HG03342 (cell line): ENCODE measurements at regions not wholly inside any gene's neighbourhood (a gene's known extent, or its start where the extent isn't known, plus 50 kb on each side); places are given as distances from the start of the nearest gene placed in this dataset.
"Not testable (repeated sequence)": the region's sequence is repeated elsewhere in the genome, so short reads cannot be mapped to it uniquely, and the experiment has no call there.

Experiments used
- ATAC-seq: cut with Tn5 transposase; IDR thresholded peaks from one replicate; pipeline ENCODE4 v1.9.1; 2021; ENCODE audit warnings: mild to moderate bottlenecking, moderate library complexity; ENCODE audit not compliant: unreplicated experiment

GRCh38 chr5:120083851-120084542 is 380.1 kb upstream of the PRR16 start:
- no peak for ATAC-seq

GRCh38 chr5:120084543-120084870 is 379.6 kb upstream of the PRR16 start:
- ATAC-seq: no peak

GRCh38 chr5:120086081-120086480 is 378.0 kb upstream of the PRR16 start:
- ATAC-seq: no peak

DNA sequence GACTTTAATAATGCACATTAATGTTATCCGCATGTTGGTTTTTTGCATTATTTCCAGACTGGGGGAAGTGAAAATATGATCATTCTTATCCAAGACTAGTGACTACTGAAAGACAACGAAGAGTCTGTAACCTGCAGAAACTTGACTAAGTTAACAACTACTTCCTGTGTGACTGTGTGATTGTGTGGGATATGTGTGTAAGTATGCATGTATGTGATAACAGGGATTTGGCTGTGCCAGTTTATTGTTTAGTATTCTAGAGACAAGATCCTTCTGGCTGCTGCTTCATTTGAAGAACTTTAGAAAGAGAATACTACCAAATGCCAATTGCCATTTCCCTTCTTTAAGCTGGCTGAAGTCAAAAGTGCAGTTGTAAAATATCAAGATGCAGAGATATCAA is 375.7 kb upstream of the PRR16 start:
- no peak for ATAC-seq

GRCh38 chr5:120088836-120089235 is 375.3 kb upstream of the PRR16 start:
- no peak for ATAC-seq

DNA sequence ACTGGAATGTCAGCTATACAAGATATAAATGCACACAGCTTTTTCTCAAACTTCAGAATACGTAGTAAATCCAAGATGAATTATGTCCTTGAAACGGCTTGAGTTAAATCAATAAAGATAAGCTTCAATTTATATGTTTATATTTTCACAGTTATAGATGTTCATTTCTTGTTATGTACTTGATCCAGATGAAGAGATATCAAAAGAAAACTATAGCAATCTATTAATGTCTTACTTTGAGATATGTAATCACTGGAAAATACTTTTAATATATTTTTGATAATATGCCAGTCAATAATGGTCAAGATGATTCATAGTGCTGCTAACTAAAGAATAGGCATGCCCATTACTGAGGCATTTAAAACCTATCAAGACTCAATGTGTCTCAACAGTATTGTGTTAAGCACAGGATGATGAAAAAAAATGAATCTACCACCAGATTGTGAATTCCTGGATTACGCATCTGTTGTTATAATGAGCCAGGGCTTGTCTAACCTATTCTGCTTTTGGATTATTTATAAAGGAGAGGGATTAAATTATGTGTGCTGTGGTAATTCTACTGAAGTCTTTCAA is 372.6 kb upstream of the PRR16 start:
- ATAC-seq: no peak

DNA sequence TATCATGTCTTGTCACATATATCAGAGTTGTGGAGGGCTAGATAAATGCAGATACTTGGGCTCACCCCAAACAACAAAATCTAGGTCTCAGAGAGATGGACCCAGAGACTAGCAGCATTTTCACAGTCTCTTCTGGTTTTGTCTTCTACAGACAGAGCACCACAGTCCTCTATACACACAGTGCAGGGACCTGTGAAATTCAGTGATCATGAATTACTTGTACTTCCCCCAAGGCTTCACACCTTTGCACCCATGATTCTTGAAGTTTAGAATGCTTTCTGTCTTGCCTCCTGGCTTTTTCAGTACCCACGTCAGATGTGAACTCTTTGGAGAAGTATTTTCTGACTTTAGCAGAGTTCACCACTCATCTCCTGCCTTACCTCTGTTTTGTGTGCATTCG is 371.5 kb upstream of the PRR16 start:
- ATAC-seq: no peak

DNA sequence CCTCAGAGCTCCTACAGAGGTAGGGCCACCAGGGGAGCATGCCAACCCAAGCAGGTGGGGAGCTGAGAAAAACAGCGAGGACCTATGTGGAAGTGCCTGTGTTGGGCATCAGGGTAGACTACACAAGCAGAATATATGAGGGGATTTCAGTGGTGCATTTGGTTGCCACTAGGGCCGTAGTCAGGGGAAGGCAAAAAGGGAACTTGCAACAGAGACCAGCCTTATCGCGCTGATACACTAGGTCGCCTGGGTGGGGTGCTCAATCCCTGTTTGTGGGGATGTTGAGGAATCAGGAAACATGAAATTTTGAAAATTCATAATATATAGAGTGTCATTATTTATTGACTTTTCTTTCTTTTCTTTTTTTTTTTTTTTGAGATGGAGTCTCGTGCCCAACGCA is 370.9 kb upstream of the PRR16 start:
- no peak for ATAC-seq

GRCh38 chr5:120096413-120096812 is 367.7 kb upstream of the PRR16 start:
- ATAC-seq: no peak

- no peak for ATAC-seq
Measured at GRCh38 chr5:120098426-120098825, 365.7 kb upstream of the PRR16 start.

GRCh38 chr5:120098902-120099535 is 365.1 kb upstream of the PRR16 start:
- ATAC-seq: no peak

DNA sequence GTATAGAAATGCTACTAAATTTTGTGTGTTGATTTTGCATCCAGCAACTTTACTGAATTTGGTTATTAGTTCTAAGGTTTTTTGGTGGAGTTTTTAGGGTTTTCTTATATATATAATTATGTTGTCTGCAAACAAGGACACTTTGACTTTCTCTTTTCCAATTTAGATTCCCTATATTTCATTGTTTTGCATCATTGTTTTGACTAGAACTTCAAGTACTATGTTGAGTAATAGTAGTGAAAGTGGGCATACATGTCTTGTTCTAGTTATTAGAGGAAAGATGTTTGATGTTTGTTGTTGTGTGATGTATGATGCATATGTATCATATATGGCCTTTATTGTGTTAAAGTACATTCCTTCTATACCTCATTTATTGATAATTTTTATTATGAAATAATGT is 362.3 kb upstream of the PRR16 start:
- no peak for ATAC-seq

- no peak for ATAC-seq
Measured at GRCh38 chr5:120103495-120103894, 360.6 kb upstream of the PRR16 start.

- no peak for ATAC-seq
Measured at GRCh38 chr5:120106912-120107525, 357.1 kb upstream of the PRR16 start.

DNA sequence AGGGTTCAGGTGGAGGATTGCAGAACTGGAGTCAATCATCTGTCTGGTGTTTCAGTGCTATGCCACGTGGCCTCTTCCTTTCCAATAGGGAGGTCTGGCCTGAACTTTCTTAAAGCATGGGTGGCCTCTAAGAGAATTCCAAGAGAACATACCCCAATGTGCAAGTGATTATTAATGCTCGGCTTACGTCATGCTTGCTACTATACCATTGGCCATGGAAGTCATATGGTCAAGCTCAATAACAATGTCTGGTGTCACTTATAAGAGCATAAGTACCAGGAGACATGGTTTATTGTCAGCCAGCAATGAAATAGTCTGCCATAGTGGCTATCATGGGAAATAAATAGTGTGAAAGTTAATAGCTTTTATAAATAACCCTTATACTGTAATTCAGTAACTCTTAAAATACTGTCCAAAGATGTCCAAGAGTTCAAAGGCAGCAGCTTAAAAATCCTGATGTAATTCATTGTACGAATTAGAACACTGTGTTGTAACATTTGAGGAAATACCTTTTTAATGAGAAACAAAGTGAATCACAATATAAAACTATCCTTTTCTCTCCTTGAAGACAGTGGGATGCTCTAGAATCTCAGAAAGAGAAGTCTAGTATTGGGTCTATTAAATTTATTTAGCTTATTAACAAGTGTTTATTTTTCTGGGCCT is 355.4 kb upstream of the PRR16 start:
- ATAC-seq: no peak

- no peak for ATAC-seq
Measured at GRCh38 chr5:120122703-120123102, 341.4 kb upstream of the PRR16 start.

DNA sequence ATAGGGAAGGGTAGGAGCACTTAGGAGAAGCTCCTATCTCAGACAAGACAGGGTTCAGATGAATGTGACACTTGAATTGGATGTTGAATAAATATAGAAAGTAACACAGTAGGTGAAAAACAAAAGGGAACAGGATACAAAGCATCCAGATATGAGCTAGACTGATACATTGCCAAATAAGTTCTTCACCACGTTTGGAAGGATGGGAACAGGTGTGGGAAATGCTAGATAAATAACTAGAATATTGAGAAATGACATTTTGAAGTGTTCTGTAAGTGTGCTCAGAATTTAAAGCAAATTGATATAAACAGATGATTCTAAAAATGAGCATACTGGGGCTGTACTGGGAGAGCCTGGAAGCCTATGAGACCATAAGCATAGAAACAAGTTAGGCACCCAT is 340.1 kb upstream of the PRR16 start:
- ATAC-seq: no peak

DNA sequence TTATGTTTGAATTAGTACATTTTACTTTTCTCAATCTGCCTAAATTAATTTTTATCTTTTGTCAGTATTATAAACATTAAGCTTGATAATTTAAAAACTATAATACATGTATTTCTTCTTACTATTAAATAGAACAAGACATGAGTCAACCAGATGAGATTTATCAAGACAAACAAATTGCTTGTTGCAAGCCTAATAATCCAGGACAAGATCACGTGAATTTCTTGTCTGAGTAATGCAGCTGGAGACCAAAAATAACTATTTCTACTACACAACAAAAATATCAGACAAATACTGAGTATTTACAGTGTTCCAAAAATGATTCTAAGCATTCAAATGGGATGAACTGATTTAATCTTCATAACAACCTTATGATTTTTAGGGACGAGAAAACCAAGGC is 339.1 kb upstream of the PRR16 start:
- ATAC-seq: no peak

GRCh38 chr5:120132347-120132746 is 331.8 kb upstream of the PRR16 start:
- ATAC-seq: not testable (repeated sequence)

- ATAC-seq: no peak
Measured at GRCh38 chr5:120134944-120135343, 329.2 kb upstream of the PRR16 start.

- ATAC-seq: no peak
Measured at GRCh38 chr5:120137582-120137981, 326.5 kb upstream of the PRR16 start.

DNA sequence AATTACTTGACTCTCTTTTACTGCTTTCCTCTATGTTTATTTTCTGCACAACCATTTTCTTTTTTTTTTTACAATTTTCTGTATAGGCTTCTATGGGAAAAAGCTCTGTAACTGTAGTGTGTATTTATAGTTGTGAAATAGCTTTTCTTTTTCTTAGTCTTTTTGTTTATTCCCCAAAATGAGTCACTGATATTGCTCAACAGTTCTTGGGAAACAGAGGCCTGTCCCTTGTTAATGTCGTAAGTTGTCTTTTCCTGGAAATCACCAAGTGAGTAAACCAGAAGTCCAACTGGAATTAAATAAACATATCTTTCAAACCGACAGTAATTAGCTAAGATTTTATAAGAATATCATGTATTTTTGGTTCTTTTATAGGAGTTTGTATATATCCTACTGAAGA is 325.1 kb upstream of the PRR16 start:
- ATAC-seq: no peak
